GM21786 (cell line): ENCODE measurements at regions not wholly inside any gene's neighbourhood (a gene's known extent, or its start where the extent isn't known, plus 50 kb on each side); places are given as distances from the start of the nearest gene placed in this dataset.

ENCODE experiments used
- ATAC-seq: cut with Tn5 transposase; IDR thresholded peaks from one replicate; pipeline ENCODE4 v1.9.1; 2021; ENCODE audit not compliant: unreplicated experiment

DNA sequence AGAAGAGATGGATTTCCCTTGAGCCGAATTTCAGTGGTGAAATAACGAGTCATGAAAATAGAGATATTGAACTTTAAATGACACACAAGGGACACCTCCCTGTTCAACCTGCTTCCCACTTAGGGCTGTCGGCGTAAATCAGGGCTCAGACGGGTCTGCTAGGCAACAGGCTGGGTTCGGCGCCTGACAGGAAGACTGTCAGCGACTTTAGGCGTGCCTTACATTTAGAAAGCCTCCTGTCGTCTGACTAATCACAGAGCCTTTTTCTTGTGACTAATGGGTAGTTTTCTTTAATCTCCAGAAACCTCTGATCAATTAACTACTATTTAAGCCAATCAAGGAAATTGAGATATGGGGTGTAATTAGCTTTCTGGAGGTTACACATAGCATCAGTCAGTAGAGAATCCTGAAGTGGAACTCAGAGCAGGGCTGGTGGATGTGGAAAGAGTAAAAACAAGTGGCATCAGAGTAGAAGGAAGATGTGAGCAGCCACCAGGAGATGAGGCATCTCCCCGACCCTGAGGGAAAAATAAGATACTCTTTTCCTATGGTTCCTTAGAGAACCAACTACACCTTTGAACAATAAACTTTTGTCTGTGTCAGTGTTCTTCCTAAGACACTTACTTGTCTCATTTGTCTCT is 86.2 kb upstream of the HS3ST1 start:
- ATAC-seq, result no peak

- no peak for ATAC-seq
Observed at GRCh38 chr4:11514003-11514402, 85.3 kb upstream of the HS3ST1 start.

- ATAC-seq, result no peak
Observed at GRCh38 chr4:11512871-11513270, 84.2 kb upstream of the HS3ST1 start.

- no peak for ATAC-seq
Observed at GRCh38 chr4:11511321-11511720, 82.6 kb upstream of the HS3ST1 start.

DNA sequence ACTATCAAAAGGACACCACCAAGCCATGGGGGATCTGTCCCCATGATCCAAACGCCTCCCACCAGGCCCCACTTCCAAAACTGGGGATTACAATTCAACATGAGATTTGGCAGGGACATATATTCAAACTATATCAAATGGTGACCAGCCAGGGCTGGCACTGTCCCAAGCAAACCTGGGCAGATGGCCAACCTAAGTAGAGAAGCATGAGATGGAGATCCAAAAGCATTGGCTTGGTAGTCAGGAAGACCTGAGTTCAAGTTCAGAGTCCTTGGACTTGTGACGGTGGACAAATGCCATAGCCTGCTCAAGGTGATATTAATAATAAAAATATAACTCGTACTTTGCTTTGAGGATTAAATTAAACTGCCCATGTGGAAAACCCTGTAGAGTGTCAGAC is 79.2 kb upstream of the HS3ST1 start:
- no peak for ATAC-seq

DNA sequence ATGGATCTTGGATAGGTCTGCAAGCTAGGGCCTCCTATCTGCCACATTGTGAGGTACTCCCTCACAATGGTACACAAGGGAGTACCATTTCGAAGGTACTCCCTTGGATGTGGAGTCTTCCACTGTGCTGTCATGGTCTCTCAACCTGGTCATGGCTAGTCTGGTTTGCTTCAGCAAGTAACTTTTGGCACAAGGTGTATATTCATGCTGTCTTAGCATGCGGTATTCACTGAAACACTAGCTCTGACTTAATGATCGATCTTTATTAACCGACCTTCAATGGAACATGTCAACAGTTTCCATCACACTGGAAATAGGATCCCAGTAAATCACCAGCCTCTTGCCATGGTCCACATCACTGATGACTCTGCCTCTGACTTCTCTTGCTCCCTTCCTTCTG is 77.5 kb upstream of the HS3ST1 start:
- no peak for ATAC-seq

GRCh38 chr4:11505221-11505971 is 76.7 kb upstream of the HS3ST1 start:
- no peak for ATAC-seq

DNA sequence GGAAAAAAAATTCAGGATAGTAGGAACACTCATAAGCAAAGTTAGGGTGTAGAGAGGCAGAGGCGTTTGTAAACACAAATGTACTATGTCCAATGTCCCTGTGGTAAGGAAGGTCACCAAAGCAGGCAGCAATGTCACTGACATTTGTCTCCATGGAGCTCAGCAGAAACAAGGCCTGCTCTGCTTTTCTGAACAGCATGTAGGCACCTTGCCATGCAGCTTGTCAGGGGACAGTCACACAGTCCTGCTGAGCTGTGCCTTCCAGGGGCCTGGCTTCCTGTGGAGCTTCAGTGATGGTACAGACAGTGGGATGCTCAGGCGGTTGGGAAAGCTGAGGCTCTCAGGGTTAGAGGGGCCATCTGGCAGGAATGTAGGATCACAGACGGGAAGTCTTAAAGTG is 74.5 kb upstream of the HS3ST1 start:
- no peak for ATAC-seq

DNA sequence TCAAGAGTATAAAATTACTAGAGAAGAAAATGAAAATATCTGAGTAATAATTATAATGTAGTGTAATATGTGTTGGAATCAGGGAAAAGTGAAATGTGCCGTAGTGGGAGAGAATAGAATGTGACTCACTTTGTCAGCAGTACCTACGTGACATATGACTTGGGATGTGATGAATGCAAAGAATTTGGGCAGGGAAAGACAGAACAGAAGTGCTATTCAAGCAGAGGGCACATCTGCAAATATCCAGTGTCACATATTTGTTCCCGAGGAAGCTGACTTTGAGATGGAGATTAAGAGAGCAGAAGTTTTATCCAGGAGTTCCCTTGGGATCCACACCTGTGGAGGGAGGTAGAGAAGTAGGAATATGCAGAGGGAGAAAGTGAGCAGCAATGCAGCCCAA is 69.3 kb upstream of the HS3ST1 start:
- no peak for ATAC-seq

DNA sequence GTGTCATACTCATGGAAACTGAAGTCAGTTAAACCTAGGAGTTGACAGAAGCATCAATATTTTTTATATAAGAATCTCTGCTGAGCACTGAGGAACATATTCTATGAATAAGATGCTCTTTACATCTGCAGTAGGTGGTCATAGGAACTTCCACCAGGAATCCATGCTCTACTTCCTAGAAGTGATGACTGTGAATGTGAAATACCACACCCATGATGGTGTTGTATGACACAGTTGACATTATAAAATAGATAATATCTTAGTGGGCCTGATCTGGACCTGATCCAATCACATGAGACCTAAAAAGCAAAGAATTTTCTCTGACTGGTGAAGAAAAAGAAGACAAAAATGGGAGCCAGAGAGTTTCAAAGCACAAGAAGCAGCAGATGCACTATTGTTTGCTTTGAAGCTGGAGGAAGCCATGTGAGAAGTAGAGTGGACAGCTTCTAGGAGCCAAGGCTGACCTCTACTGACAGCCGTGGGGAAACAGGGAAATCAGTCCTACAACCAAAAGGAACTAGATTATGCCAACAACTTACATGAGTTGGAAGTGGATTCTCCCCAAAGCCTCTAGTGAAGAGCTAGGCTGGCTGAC is 68.6 kb upstream of the HS3ST1 start:
- ATAC-seq, result no peak

- ATAC-seq, result no peak
Observed at GRCh38 chr4:11496351-11496829, 67.7 kb upstream of the HS3ST1 start.

DNA sequence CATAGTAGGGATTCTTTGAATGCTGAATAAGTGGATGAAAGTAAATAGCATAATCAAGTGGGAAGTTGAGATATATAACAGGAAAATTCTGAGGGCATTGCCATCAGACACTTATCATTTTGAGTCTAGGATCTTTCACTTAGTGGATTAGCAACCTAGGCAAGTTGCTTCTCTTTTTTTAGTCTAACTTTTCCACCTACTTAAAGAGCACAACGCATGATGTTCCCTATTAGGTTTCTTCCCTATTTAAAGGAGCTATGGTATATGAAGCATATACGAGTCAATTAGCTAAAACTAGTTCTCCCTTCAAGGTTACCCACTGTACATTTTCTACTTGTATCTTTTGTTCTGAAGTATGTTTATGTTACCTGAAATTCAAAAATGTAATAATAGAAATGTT is 67.1 kb upstream of the HS3ST1 start:
- ATAC-seq, result no peak

DNA sequence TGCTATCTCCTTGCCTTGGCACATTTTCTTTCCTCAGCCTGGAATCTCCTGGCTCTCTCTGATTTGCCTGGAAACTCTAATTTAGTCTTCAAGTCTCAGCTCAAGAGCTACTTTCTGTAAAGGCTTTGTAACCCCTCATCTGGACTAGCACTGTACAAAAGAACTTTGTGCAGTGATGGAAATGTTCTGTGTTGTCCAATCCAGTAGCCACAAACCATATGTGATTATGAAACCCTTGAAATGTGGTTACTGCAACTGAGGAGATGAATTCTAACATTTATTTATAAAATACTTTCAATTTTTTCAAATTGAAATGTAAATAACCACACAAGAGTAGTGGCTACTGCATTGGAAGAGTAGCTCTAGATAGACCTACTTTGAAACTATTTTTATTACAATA is 66.6 kb upstream of the HS3ST1 start:
- no peak for ATAC-seq

GRCh38 chr4:11494232-11494631 is 65.5 kb upstream of the HS3ST1 start:
- no peak for ATAC-seq

DNA sequence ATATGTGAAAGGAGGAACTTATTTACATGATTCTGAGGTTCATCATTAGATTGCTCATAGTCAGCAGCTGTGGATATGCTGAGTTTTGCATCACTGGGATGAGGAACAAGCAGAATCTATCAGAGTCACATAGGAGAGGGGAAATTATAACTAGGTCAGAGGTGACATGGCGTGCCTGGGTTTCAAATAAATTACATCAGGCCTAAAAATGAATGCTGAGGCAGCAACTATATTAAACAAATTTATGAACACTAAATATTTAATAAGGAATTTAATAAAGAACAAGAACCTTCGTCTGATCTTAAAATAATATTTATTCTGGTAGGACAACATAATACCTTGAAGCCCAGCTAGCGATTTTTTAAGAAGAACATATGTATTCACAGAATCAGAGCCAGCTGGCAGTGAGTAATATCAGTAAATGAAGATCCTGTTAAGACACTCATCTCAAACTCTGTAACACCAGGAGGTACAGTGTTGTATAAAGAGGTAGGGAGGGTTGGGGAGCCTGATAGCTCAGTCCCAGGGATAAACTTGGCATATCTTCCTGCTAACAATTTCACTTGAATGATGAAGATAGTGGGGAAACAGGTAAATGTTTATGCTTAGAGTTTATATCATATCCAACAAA is 60.9 kb upstream of the HS3ST1 start:
- no peak for ATAC-seq

GRCh38 chr4:11488657-11489452 is 60.2 kb upstream of the HS3ST1 start:
- ATAC-seq, result no peak

DNA sequence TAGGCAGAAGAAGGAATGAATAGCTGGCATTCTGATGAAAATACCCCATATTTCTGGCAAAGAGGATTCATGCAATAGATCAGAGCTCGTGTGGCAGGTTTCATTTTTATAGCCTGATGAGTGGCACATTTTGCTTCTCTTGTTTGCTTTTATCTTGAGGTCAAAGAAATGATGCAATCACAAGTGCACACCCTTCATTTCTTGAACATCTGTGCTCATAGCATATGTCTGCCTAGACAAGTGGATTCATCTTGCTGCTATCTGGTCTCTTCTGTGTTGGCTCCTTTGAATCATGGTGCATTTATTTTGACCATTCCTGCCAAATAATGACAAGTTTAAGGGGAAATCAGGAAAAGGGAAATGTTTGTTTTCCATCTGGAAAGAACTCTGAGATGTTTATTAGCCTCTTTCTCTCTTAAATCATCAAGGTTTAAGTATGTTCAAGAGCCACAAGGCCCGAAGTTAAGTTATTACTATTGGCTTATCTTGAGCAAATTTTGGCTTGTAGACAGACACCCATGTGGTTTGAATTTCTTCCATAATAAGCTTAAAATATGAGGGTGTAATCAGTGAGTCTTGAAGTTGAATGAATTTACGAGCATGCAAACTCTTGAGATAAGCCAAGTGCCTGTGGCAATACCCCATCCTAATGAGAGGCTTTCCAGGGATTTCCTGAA is 59.3 kb upstream of the HS3ST1 start:
- no peak for ATAC-seq

GRCh38 chr4:11487139-11487538 is 58.4 kb upstream of the HS3ST1 start:
- no peak for ATAC-seq

- no peak for ATAC-seq
Observed at GRCh38 chr4:11485926-11486325, 57.2 kb upstream of the HS3ST1 start.

- ATAC-seq, result no peak
Observed at GRCh38 chr4:11484531-11484930, 55.8 kb upstream of the HS3ST1 start.
